ENCODE measurements at regions not wholly inside any gene's neighbourhood (a gene's known extent, or its start where the extent isn't known, plus 50 kb on each side); places are given as distances from the start of the nearest gene placed in this dataset.

DNA sequence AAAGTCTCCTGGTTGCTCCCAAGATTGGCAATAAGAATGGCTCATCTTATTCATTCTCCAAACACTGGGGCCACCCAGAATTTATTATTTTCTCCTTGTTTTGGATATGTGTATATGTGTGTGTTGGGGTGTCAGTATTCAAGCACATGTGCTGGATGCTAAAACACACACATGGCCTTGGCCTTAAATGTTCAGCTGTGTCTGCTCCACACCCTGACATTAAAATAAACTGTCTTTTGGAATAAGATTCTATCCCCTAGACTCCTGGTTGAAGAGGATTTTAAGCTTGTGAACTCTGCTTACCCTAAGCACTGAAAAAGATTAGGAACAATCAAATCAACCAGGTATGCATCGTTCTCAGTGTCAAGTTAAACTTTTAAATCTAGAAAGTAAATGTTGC is 382.9 kb upstream of the MCTP2 start:
- TF ChIP-seq, protein P1, sequence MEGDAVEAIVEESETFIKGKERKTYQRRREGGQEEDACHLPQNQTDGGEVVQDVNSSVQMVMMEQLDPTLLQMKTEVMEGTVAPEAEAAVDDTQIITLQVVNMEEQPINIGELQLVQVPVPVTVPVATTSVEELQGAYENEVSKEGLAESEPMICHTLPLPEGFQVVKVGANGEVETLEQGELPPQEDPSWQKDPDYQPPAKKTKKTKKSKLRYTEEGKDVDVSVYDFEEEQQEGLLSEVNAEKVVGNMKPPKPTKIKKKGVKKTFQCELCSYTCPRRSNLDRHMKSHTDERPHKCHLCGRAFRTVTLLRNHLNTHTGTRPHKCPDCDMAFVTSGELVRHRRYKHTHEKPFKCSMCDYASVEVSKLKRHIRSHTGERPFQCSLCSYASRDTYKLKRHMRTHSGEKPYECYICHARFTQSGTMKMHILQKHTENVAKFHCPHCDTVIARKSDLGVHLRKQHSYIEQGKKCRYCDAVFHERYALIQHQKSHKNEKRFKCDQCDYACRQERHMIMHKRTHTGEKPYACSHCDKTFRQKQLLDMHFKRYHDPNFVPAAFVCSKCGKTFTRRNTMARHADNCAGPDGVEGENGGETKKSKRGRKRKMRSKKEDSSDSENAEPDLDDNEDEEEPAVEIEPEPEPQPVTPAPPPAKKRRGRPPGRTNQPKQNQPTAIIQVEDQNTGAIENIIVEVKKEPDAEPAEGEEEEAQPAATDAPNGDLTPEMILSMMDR (IDR thresholded peaks at IDR 0.05): no peak
- no peak for TF ChIP-seq POLR2A (IDR thresholded peaks at IDR 0.05)
